C4-2B (cell line): ENCODE measurements at regions not wholly inside any gene's neighbourhood (a gene's known extent, or its start where the extent isn't known, plus 50 kb on each side); places are given as distances from the start of the nearest gene placed in this dataset.

ENCODE experiments used
- CTCF ChIP-seq: fragments of 450-650 bp; conservative IDR thresholded peaks from 2 replicates; pipeline ENCODE4 v1.5.1; 2017; ENCODE audit warnings: mild to moderate bottlenecking
- ZFX ChIP-seq: fragments of 450-650 bp; IDR thresholded peaks from 2 replicates; pipeline ENCODE4 v1.6.1; 2017

- no peak for TF ChIP-seq CTCF
- TF ChIP-seq ZFX = no peak
These were observed 1768.0 kb upstream of the PCDH10 start for GRCh38 chr4:131381055-131381454.
